ENCODE measurements at regions not wholly inside any gene's neighbourhood (a gene's known extent, or its start where the extent isn't known, plus 50 kb on each side); places are given as distances from the start of the nearest gene placed in this dataset.
"Not testable (repeated sequence)": the region's sequence is repeated elsewhere in the genome, so short reads cannot be mapped to it uniquely, and the experiment has no call there.

- TF ChIP-seq TCF12 (IDR thresholded peaks at IDR 0.05; ENCODE audit: low read depth, low read length); USF2 (IDR thresholded peaks at IDR 0.05; ENCODE audit: borderline replicate concordance, low read depth, low read length); NR2C2 (IDR thresholded peaks at IDR 0.05; ENCODE audit: borderline replicate concordance, control insufficient read depth, insufficient read length, low read depth); ATF2 (IDR thresholded peaks at IDR 0.05; ENCODE audit: low read length); TARDBP (IDR thresholded peaks at IDR 0.05; ENCODE audit: borderline replicate concordance); ATF7 (IDR thresholded peaks at IDR 0.05; ENCODE audit: low read depth); ZNF384 (IDR thresholded peaks at IDR 0.05; ENCODE audit: borderline replicate concordance, low read depth, low read length); ZNF274 (IDR thresholded peaks at IDR 0.05; ENCODE audit: insufficient read depth, insufficient read length): not testable (repeated sequence)
- TF ChIP-seq, protein P1, sequence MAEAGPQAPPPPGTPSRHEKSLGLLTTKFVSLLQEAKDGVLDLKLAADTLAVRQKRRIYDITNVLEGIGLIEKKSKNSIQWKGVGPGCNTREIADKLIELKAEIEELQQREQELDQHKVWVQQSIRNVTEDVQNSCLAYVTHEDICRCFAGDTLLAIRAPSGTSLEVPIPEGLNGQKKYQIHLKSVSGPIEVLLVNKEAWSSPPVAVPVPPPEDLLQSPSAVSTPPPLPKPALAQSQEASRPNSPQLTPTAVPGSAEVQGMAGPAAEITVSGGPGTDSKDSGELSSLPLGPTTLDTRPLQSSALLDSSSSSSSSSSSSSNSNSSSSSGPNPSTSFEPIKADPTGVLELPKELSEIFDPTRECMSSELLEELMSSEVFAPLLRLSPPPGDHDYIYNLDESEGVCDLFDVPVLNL (IDR thresholded peaks at IDR 0.05; ENCODE audit: low read depth, low read length), result not testable (repeated sequence)
- TF ChIP-seq, protein P2, sequence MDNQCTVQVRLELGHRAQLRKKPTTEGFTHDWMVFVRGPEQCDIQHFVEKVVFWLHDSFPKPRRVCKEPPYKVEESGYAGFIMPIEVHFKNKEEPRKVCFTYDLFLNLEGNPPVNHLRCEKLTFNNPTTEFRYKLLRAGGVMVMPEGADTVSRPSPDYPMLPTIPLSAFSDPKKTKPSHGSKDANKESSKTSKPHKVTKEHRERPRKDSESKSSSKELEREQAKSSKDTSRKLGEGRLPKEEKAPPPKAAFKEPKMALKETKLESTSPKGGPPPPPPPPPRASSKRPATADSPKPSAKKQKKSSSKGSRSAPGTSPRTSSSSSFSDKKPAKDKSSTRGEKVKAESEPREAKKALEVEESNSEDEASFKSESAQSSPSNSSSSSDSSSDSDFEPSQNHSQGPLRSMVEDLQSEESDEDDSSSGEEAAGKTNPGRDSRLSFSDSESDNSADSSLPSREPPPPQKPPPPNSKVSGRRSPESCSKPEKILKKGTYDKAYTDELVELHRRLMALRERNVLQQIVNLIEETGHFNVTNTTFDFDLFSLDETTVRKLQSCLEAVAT (IDR thresholded peaks at IDR 0.05), result not testable (repeated sequence)
- TF ChIP-seq, protein P3, sequence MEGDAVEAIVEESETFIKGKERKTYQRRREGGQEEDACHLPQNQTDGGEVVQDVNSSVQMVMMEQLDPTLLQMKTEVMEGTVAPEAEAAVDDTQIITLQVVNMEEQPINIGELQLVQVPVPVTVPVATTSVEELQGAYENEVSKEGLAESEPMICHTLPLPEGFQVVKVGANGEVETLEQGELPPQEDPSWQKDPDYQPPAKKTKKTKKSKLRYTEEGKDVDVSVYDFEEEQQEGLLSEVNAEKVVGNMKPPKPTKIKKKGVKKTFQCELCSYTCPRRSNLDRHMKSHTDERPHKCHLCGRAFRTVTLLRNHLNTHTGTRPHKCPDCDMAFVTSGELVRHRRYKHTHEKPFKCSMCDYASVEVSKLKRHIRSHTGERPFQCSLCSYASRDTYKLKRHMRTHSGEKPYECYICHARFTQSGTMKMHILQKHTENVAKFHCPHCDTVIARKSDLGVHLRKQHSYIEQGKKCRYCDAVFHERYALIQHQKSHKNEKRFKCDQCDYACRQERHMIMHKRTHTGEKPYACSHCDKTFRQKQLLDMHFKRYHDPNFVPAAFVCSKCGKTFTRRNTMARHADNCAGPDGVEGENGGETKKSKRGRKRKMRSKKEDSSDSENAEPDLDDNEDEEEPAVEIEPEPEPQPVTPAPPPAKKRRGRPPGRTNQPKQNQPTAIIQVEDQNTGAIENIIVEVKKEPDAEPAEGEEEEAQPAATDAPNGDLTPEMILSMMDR (IDR thresholded peaks at IDR 0.05 in 2 of 3, conservative IDR thresholded peaks at IDR 0.05 in 1 of 3; ENCODE audit: control insufficient read depth in 2 of 3, extremely low read depth in 1 of 3, insufficient read depth in 1 of 3, low read depth in 3 of 3, low read length in 3 of 3), result not testable (repeated sequence)
Observed at GRCh38 chrX:3843522-3844145, 130.2 kb upstream of the PRKX start.

Data from GM12878 (cell line).